GM18526 (cell line): ENCODE measurements at regions not wholly inside any gene's neighbourhood (a gene's known extent, or its start where the extent isn't known, plus 50 kb on each side); places are given as distances from the start of the nearest gene placed in this dataset.

Experiments used
- POLR2A ChIP-seq: IDR thresholded peaks from 3 replicates; pipeline ENCODE4 v1.6.1; 2011; ENCODE audit not compliant: insufficient read length; ENCODE audit errors: extremely low read depth

DNA sequence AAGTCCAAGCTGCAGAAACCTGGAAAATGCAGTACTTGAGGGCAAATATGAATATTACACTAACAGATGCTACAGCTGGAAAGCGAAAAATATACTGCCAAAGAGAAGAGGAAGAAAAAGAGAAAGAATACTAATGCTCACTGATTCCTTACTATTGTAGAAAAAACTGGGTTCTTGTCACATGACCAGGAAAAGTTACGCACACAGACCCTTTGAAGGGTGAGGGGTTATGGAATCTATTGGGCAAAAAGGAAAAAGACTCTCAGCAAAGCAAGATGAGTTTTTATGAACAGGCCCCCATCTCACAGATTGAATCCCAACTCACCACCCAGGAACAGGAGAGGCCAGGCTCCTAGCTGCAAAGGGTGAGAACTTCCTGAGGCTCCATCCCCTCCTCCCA lies 228.1 kb upstream of the KLF14 start:
- no peak for TF ChIP-seq POLR2A

DNA sequence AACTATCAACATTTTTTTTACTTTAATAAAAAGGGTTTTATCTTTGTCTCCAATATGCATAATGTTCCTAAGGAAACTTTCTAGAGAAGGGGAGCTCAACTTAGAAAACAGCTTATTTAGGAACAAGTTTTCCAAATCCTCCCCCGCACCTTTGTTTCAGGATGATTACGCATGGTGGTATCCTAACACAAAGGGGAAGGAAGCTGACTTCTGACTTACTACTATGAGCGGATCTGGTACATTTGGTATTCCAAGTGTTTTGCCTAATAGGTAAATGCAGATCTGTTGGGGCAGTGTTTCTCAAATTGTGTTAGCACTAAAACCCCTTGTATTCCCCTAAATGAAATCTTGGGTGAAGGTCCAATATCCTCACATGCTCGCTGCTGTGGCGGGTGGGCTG lies 229.3 kb upstream of the KLF14 start:
- TF ChIP-seq POLR2A = no peak

DNA sequence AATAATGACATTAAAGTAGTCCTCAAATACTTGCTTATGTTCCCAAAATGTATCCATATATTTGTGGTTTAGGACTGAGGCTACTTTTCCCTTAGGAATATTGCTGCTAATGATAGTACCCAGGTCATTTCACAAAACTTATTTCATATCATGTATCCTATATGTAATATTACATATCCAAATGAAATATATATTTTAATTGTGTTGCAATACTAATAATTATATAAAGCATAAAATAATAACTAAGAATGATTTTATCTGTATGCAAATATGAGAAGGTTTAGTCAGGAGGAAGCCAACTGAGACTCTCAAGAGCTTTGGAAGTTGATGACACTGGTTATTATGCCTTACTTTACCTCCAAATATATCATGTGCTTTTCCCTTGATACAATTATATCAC lies 231.5 kb upstream of the KLF14 start:
- no peak for TF ChIP-seq POLR2A

DNA sequence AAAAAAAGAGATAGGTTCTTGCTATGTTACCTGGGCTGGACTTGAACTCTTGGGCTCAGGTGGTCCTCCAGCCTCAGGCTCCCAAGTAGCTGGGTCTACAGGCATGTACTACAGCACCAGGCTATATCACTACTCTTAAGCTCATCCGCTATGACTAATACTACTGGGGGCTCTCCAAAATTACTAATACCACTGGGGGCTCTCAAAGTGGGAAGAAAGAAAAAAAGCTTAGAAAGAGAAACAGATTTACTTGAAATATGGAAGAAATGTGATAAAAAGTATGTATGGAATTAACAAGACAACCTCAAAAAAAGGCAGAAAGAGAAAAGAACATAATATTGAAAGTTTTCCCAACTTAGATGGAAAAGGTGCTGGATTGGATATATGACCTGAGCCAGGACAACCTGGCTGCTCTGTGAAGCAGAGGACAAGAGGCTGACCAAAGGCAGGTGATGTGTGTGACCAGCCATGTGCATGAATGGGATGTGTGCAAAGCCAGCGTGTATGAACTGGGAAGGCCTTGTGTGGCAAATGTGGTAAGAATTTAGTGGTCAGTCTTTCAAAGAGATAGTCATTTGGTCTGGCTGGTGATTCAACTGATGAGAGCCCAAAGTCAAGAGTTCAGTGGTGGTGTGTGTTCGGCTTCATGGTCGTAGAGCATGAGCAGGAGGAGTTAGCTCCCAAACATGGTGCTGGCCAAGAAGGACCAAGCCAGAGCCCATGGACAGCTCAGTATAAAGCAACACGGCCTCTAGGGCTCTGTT lies 232.4 kb upstream of the KLF14 start:
- TF ChIP-seq POLR2A = no peak

DNA sequence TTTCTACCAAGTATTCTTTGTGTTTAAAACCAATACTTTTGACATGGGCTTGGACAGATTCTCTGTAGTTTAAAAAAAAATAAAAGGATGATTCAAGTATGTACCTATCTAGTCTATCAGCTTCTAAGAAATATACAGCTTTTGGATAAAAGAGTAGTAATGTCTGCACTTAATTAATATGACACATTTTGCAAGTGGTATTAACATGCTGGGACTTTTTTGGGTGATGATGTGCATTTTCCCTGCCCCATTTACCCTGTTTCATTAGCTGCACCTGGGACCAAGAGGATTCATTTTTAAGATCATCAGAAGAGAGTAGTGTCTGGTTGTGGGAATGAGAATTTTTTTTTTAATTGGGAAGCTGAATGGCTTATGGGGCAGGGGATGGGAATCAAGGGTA lies 236.2 kb upstream of the KLF14 start:
- no peak for TF ChIP-seq POLR2A

DNA sequence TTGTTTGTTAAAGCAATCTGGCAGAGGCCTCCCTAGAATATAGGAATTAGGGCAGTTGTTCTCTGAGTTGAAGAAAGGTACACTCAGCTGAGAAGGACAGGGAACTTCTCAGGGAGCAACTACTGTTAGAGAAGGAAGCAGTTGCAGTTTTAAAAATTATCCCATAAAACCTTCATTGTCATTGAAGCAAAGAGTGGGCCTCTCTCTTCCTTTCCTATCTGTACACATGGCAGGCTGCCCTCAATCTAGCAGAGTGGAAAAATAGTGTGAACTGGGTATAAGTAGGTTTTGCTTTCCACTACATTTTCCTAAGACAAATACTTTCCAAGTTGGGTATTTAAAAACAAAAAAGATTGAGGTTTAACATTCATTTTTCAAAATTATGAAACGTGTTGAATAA lies 236.7 kb upstream of the KLF14 start:
- no peak for TF ChIP-seq POLR2A

DNA sequence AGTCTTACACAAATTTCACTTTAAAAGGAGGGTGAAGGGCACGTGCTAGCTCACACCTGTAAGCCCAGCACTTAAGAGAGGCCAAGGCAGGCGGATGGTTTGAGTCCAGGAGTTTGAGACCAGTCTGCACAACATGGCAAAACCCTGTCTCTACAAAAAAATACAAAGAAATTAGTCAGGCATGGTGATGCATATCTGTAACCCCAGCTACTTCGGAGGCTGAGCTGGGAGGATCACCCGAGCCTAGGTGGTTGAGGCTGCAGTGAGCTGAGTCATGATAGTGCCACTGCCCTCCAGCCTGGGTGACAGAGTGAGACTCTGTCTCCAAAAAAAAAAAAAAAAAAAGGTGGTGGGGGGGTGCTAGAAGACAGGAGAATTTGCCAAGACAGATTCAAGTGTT lies 237.3 kb upstream of the KLF14 start:
- no peak for TF ChIP-seq POLR2A

DNA sequence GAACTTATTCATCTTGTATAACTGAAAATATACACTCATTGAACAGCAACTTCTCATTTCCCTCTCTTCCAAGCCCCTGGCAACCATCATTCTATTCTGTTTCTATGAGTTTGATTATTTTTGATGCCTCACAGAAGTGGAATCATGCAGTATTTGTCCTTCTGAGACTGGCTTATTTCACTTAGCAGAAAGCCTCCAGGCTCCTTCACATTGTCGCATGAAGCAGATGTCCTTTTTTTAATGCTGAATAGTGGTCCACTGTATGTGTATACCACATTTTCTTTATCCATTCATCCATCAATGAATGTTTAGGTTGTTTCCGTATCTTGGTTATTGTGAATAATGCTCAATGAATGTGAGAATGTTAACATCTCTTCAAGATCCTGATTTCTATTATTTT lies 238.2 kb upstream of the KLF14 start:
- no peak for TF ChIP-seq POLR2A

DNA sequence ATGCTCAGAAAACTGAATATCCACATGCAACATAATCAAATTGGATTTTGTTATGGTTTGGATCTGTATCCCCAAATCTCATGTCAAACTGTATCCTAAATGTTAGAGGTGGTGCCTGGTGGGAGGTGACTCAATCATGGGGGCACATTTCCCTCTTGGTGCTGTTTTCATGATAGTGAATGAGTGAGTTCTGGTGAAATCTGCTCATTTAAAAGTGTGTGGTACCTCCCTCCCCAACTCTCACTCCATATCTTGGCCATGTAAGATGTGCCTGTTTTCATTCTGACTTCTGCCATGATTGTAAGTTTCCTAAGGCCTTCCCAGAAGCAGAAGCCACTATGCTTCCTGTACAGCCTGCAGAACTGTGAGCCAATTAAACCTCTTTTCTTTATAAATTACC lies 239.6 kb upstream of the KLF14 start:
- TF ChIP-seq POLR2A = no peak

DNA sequence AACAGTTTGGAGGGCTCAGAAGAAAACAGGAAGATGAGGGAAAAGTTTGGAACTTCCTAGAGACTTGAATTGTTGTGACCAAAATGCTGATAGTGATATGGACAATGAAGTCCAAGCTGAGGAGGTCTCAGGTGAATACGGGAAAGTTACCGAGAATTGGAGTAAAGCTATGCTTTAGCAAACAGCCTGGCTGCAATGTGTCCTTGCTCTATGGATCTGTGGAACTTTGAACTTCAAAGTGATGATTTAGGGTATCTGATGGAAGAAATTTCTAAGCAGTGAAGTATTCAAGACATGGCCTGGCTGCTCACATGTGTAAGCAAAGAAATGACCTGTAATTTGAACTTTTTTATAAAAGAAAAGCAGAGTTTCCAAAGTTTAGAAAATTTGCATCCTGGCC lies 240.2 kb upstream of the KLF14 start:
- TF ChIP-seq POLR2A = no peak

DNA sequence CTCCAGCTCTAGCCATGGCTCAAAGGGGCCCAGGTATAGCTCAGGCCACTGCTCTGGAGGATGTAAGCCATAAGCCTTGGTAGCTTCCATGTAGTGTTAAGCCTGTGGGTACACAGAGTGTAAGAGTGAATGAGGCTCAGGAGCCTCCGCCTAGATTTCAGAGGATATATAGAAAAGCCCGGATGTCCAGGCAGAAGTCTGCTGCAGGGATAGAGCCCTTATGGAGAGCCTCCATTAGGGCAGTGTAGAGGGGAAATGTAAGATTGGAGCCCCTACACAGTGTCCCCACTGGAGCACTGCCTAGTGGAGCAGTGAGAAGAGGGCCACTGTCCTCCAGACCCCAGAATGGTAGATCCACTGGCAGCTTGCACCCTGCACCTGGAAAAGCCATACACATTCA lies 240.8 kb upstream of the KLF14 start:
- TF ChIP-seq POLR2A = no peak

DNA sequence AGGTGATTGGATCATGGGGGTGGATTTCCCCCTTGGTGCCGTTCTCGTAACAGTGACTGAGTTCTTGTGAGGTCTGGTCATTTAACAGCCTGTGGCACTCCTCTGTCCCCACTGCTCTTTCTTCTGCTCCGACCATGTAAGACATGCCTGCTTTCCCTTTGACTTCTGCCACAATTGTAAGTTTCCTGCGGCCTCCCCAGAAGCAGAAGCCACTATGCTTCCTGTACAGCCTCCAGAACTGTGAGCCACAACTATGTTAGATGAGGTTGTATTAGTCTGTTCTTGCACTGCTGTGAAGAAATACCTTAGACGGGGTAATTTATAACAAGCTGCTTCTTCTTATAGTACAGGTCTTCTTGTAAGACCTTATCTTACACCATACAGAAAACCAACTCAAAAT lies 241.7 kb upstream of the KLF14 start:
- TF ChIP-seq POLR2A = no peak

DNA sequence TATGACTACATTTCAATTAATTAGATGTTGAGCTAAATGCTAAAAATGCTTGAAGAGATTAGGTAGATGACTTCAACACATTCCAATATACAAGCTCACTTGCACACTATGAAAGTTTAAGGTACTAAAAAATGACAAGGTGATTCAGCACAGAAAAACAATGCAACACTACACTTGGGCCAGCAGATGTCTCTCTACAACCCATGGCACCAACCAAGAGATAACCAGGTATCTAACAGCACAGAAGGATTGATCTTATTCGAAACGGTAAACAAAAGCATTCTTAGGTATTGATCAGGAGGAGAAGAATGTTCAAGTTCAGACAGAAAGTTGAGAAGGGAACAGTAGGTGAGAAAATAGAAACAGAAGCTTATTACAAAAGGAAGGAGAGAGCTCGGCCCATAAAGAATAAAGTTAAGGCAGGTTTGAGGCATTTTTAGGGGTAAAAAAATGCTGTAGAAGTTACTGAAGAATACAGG lies 248.2 kb upstream of the KLF14 start:
- TF ChIP-seq POLR2A = no peak

DNA sequence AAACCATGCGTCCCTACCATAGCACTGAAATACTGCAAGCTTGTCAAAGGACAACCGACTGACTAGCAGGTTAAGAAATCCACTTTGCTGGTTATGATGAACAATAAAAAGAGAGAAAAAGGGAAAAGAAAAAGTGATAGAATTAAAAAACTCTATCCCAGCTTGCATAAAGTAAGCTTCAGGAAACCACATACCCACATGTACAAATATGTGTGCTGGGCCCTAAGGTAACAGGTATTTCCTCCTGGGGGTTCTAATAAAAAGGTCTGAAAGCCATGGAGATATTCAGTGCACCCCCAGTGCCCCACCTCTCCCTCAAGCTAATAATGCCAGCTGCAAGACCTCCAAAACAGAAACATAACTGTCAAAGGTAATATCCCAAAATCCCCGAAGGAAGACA lies 248.6 kb upstream of the KLF14 start:
- no peak for TF ChIP-seq POLR2A

DNA sequence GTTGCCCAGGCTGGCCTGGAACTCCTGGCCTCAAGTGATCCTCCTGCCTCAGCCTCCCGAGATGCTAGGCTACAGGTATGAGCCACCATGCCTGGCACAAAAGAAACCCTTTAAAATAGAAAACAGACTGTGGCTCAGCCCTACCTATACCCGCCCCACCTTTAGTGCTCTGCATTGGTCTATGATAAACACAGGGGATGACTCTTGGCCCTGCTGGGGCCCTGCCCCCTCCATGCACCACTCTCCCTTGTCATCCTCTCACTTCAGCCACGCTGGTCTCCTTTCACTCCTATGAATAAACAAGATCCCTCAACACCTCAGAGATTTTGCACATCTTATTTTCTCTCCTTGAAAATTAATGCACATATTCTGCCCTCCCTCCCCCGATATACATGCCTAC lies 251.4 kb upstream of the KLF14 start:
- TF ChIP-seq POLR2A = no peak

DNA sequence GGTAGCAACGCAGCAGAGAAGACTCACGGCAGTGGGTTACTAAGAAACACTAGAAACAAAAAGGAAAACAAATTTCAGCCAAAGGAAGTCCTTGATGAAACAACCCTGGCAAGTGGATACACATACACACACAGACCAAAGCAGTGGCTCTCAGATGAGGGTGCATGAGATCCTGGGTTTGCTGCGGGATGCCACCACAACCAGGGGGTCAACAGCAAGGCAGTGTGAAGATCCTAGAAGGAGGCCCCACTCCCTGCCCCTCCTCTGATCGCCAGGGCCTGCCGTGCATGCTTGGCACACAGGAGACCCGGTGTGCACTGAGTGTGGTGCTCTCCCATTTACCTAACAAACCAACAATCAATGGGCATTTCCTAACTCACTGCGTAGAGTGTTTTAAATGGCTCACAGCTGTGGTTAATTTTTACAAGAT lies 252.3 kb upstream of the KLF14 start:
- no peak for TF ChIP-seq POLR2A

DNA sequence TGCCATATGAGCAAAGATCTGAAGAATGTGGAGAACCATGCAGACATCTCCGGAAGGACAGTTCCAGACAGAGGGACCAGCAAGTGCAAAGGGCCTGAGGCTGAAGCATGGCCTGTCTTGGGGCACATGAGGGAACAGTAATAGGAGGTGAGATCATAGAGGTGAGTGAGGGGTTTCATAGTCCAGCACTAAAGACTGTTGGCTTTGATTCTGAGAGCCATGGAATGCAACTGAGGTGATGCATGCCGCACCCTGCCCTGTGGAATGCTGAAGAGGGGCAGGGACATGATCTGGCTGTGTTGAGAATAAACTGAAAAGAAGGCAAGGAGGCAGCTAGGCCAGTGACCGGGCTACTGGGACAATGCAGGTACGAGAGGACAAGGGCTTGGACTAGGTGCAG lies 253.1 kb upstream of the KLF14 start:
- no peak for TF ChIP-seq POLR2A
